Stimulated activated CD4-positive, alpha-beta T cell treated with anti-CD3 and anti-CD28 coated beads, Interleukin-4, amount 100 ng/mL, for 4 hours (primary cell): ENCODE measurements at regions not wholly inside any gene's neighbourhood (a gene's known extent, or its start where the extent isn't known, plus 50 kb on each side); places are given as distances from the start of the nearest gene placed in this dataset.

Source experiments
- DNase-seq, 2 experiments: peaks; one replicate each; pipeline ENCODE4 v3.0.0-alpha.2; 2020

DNA sequence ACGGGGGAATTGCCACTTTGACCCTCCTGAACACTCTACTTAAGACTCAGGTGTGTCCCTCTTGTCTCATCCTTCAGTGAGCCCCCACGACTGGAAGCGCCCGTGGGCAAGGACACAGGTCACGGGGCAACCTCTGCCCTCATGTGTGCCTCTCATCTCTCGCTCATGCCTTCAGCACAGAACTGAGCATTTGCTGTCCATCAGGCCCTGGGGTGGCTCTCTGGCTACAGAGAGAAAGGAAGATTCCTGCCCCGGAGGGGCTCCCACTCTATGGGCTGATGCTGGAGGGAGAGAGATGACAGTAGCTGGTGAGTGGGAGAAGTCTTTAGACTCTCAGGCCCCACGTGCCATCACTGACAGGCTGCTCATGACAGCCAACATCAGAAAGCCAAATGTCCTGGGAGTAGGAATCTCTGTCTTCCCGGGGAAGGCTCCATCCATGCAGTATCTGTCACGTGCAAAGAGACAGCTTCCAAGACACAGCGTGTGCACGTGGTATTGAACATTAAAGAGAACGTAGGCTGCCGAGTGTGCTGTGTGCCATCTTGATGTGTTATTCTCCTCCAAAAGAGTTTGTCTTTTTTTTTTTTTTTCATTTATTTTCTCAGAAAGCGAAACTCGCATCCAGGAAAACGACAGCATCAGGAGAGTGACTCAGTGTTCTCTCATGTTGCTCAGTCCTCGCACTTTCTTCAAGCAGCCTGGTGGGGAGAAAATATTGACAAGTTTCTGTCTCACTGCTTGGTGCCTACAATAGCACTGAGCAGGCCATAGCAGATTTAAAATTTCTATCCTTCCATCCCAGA, 190.5 kb downstream of the GAS1 start:
- no peak for DNase-seq

DNA sequence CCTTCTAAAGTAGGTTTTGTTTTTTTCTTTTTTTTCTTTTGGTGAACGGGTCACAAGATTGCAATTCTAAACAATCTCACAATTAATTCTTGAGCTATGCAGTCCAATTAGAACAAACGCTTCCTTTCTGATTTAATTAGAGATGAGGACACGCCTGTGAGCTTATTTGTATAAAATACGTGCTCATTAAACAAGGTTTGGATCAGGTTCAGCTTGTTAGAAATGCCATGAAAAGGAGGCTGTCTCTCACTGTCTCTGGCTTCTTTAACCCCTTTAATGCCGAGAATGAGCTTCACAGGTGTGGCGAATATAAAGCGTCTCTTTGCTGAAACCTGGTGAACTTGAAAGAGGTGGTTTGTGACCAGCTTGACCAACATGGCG, 191.8 kb downstream of the GAS1 start:
- no peak for DNase-seq

DNA sequence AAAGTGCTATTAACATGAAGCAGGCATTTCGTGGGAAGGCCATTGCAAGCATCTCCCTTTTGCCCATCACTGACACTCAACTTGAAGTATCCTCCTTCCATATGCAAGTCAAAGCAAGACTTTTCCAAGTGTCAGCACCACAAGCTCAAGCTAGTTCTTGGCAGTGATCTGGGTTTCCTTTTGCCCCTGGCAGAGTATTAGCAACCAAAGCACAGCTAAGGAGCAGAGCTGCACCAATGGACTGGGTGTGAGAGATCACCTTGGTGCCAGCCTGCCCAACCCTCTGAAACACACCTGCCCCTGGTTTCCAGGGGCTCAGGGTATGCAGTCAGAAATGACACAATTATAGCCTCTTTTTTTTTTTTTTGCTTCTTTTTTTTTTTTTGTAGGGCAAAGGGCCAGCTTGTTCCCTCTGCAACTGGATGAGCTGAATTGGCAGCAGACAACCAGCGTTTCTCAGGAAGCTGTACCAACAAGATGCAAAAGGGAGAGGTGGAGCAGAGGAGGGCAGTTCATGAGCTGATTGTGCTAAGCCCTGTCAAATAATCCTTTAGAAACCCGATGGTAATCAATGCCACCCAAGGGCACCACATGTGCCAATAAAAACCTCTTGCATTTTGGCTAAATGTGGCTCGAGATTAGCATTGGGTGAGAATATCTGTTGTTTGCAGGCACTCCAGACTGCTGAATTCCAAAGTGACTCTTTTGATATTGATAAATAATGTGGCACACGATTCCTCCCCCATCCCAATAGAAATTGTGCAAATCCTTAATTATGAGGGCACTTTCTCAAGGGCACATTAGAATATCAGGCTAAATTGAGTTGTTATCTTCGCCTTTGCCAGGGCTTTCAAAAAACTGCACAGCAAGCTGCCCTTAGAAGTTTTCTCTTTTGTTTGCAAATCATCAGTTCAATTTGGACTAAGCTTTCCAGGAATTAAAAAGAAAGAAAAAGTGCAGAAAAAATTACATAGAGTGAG, 192.4 kb downstream of the GAS1 start:
- no peak for DNase-seq

DNA sequence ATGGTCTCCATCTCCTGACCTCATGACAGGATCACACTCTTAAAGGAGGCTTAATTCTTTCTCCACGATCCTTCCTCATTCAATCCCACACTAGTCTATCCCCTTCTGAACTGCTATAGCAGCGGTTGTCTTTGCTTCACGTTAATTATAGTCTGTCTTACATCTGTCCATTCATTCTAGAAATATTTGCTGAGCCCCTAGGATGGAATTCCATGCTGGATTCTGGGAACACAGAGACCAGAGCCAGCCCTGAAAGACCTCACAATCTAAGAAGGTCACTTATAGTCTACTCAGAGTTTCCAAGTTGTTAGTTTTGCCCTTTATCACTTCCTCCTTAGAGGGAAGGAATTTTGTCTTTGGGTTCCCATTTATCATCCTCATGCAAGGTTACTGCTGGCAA, 193.5 kb downstream of the GAS1 start:
- DNase-seq: no peak

DNA sequence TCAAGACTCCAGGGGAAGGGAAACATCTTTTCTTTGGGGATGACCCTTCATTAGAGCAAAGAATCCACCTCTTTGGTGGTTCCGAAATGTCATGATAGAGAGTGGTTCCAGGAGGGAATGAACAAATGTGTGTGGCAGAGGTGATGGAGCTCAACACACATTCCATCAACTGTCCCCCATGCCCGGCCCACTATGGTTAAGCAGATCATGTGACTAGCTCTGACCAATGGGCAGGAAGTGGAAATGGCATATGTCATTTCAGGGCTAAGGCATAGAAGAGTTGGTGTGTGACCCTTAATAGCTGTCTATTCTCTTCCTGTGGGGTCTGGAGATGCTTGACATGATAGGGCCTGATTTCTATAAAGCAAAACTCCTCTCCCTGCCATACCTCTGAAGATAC, 194.6 kb downstream of the GAS1 start:
- DNase-seq: no peak

DNA sequence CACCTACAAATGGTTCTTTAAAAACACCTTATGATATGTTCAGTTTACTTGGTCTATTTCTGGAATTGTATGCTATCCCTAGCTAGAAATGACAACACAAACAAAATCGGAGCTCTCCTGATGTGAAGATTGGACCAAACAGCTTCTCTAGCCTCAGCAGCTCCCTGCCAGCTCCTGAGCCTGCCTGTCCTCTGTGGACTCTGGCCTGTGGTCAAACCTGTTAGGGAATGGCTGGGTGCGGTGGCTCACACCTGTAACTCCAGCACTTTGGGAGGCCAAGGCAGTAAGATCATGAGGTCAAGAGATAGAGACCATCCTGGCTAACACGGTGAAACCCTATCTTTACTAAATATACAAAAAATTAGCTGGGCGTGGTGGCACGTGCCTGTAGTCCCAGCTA, 195.3 kb downstream of the GAS1 start:
- DNase-seq: no peak

DNA sequence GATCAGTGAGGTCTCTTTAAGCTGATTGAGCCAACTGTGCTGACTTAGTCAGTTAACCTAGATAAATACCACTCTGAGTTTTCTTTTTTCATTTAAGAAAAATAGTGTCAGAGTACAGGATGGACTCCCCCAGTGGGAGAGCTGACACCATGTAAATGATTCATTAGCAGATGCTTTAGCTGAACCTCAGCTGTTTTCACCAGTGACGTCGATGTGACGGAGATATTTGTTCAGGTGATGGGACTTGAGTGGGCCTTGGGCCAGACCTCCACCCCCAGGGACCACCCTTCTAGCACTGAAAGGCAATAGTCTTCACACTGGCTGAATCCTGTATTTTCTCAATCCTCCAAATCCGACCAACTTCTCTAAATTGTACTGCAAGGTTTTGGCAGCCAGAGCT, 196.1 kb downstream of the GAS1 start:
- no peak for DNase-seq

DNA sequence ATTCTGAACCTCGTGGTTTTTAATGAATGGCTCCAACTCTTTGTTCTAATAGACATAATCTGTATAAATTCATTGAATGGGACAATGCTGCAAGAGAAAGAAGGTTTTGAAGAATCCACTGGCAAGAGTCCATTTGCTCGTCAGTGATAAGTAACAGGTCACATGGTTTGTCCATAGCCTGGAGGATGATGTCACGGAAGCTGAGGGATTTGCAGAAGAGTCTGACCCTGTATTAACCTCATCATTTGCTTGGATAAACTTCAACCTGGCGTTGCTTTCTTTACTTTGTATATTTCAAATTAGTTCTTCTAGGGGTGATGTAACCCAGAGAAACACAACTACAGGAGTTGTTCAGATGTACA, 197.4 kb downstream of the GAS1 start:
- no peak for DNase-seq

DNA sequence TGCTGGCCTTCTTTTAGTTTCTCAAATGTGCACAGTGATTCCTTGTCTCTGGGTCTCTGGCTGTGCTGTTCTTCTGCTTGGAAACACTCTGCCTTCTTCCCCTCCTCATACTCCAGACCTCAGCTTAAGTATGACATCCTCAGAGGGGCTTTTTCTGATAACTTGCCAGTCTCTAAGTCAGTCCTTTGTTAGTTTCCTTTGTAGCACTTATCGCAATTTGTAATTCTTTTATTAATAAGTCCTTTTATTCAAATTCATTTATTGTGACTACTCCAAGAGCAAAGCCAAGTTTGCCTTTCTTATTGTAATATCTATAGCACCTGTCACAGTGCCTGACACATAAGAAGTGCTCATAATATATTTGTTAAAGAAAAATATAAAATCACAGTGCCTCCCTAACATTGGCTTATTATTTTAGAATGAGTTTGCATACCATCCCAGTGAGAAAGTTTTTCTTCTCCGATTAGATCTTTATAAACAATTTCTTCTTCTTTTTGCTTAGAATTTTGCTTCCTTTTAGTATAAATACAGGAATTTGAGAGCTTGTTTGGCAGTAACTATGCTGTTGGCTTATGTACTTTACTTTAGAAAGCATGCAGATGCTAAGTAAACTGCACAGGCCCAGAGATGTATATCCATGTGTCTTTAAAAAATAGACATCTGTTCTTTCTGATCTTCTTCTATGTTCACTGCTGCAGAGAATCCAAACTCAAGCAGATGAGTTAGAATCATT, 198.0 kb downstream of the GAS1 start:
- DNase-seq: no peak

DNA sequence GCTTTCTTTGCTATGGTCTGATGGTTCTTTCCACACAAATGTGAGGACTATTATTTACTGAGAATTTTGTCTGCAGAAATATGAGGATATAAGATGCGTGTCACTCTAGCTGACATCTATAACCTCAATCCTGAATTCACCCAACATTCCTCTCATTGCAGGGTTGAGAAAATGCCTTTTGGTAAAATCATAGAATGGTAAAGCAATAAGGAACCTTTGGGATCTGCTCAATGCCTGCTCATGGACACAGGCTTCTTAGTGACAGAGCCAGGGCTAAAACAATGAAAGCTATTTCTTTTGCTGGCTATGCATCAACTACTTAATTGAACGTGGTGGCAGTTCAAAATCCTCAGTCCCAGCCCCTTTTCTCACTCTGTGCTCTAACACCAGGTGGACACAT, 199.6 kb downstream of the GAS1 start:
- DNase-seq: no peak

DNA sequence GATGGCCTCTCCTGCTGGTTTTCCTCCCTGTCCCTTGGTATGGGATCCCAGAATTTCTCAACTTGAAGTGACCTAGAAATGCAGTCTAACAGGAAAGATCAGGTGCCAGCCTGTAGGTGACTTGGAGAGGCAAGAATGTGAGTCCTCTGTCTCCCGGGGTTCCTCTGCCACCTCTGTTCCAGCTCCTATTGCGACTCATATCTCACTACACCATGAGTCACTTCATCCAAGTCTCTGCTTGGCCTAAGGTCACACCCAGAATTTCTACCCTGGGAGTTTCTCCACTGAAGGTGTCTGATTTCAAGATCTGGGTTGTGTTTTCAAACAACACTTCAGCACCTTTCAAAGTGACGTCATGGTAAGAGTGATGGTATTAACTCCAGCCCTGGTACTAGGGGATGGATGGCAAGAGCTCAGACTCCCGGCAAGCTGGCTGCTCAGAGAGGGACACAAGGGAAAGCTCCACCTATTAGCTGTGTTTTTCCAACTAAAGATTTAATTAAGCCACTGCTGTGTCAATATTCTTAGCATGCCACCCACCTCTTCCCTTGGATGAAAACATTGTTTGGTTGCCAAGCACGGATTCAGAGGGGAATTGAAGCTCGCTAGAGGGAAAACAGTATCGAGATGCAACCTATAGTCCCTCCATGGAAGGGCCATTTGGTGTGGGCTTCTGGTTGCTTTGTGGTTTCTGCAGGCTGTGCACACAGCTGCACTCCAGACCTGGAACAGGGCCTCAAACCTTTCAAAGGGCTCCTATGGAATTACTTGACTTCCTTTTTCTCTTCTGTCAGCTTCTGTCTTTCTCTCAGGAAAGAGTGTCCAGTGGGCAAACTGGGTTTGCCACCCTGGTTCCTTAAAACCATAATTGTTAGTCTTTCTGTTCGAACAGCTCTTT, 205.7 kb downstream of the GAS1 start:
- DNase-seq: no peak

DNA sequence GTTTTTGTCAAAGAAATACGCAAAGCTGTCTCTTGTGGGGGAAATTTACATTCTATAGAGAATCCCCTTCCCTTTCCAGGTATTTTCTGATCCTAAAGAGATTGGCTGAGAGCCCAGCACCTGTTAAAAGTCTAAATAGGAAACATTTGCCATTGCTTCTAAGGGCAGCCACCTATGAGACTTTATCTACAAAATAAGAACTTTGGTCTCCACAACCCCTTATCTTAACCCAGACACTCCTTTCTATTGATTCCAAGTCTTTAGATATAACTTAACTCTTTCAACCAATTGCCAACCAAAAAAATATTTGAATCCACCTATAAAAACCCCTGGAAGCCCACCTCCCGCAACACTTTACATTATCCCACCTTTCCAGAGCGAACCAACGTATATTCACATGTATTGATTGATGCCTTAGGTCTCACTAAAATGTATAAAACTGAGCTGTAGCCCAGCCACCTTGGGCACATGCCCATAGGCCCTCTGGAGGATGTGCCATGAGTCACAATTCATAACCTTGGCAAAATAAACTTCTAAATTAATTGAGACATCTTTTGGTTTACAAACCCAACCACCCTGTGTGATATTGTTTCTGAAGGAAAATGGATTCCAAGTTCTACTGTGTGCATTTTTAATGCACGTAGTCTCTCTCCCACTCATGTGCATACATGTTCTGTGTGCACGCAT, 211.4 kb downstream of the GAS1 start:
- no peak for DNase-seq

DNA sequence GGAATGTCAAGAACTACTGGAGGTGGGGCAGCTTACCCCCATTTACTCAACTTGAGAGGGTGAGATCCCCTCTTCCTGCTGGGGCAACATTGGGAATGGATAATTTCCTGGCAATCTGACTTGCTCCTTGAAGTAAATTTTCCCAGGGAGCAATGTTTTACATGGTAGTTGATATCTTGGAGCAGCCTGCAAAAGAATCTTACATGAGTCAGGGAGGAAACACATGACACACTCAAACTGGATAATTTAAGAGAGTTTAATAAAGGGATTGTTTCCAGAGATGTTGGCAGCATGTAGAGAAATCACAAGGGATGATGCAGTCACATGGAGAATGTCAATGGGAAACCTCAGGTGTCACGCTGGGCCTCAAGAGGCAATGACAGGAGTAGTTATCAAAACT, 212.5 kb downstream of the GAS1 start:
- DNase-seq: no peak

DNA sequence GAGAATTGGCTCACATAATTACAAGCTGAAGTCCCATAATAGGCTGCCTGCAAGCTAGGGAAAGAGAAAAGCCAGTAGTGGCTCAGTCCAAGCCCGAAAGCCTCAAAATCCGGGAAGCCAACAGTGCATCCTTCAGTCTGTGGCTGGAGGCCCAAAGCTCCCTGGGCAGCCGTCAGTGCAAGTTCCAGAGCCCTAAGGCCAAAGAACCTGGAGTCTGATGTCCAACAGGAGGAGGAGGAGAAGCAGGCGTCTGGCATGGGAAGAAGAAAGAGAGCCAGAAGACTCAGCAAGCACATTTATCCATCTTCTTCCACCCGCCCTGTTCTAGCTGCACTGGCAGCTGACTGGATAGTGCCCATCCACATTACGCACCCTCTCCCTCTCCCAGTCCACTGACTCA, 213.4 kb downstream of the GAS1 start:
- no peak for DNase-seq

DNA sequence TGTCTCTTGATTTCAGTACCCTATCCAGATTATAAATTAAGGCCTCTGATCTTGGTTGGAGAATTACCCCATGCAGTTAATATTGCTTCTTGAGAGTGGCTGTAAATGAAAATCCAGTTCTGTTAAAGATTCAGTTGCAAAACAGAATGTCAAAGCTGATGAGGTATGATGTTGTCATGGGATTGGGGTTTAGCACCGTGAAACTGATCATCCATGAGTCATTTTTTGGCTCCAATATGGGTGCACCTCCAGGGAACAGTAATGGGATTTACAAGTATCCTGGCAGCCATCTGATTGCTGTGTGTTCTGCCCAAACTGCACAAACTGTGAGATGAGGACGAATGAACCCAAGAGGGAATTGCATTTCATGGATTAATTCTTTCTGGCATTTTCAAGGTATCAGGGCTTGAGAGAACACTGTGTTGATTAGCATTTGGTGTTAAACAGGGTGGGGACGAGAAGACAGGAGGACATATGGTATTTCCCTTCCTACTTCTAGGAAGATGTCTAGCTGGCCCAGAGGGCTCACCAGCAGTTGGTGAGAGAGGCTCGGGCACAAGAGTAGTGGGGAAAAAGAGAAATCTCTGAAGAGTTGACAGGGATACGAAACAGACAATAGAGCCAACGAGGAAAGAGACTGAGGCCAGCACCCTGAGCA, 214.7 kb downstream of the GAS1 start:
- DNase-seq: no peak

DNA sequence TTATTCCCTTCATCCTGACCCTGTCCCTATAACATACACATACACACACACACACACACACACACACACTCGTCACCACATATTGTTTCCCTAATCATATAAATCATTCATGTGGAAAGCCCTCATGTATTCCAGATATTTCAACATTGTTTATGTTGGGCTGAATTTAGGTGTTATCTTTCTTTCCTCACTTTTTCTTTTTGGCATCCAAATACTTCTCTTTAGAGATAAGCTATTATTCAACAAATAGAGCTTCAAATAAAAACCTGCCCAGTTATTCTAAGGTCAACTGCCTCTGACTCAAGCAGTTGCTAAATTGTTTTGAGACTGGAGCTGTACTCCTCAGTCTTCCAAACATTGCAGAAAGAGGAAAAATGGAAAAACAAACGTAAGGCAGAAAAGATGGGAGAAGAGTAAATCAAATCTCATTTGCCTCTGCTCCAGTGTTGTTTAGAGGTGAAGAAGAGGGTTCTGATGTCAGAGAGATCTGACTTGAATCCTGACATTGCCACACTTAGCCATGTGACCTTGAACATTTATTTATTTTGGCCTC, 215.7 kb downstream of the GAS1 start:
- no peak for DNase-seq

DNA sequence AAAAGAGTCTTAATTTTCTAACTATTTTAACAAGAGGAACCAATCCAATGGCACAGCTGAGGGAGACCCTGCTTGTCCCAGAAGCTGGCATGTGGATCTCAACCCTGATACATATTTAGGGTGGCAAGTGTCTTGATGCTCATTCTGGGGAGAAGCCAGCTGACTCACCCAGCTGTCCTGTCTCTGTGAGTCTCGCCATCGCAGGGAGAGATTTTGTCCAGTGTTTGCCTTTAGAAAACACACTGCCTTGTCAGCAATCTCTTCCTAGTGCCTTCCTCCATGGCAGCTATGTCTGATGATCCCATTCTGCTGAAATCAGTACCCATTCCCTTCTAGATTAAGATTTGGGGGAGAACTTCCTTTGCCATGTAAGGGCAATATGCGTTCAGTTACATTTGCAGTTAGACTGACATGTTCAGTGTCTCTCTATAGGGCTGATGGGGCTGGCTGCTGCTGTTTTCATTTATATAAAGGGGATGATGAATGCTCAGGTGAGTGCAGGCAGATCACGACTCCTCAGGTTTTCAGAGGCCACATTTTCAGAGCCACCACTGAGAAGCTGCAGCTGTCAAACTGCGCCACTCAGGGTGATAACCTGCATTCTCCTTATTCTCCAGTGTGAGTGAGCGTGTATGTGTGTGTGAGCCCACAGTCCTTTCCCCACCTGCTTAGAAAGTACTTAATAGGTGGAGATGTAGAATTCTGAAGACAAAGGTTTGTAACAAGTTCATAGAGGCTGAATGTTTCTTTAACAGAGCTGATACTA, 217.0 kb downstream of the GAS1 start:
- DNase-seq: no peak

DNA sequence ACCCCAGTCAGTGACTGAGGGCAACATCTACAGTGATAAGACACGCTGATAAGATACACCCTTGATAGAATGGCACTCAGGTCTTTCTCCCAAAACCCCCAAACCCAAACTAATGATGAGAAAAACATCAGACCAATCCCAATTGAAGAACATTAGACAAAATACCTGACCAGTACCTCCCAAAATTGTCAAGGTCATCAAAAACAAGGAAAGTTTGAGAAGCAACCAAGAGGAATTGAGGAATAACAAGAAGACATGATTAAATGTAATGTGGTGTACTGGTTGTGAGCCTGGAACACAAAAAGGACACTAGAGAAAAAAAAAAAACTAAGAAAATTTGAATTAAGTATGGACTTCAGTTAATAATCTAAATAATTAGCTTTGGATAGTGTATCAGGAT, 222.8 kb downstream of the GAS1 start:
- no peak for DNase-seq

DNA sequence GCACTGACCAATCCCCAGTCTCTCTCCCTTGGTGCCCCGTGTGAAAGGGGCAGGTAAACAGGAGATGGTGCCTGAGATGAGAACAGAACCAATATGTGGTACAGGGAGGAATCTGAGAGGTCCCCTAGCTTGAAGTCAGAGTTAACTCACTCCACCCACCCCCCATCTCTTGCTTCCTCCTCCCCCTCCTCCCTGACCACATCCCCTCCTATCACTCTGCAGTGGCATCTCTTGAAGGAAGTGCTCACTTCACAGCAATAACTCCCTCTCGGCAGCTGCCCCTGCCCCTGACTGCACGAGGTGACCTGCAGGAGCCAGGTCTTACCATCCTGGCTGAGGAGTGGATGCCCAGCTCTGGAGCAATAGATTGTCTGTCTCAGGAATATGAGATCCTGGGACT, 224.0 kb downstream of the GAS1 start:
- DNase-seq: no peak

DNA sequence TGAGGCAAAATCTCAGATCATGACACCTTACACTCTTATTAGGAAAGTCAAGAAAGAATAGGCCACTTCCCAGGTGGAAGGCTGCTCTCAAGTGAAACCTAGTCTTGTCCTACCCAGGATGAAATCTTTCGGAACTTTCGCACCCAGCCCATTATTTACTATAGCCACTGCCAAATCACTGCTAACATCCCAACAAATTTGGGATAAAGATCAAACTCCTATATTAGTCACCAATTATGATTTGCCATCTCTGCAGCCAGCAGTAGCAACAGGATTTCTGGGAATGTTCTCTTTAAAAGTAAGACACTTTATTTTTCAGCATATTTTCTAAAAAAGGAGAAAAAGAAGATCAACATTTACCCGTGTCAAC, 224.6 kb downstream of the GAS1 start:
- no peak for DNase-seq
